ENCODE measurements at regions not wholly inside any gene's neighbourhood (a gene's known extent, or its start where the extent isn't known, plus 50 kb on each side); places are given as distances from the start of the nearest gene placed in this dataset.
A peak's percentile ranks its signal among the peaks of the same experiment; 100 is the strongest.
"Not testable (repeated sequence)": the region's sequence is repeated elsewhere in the genome, so short reads cannot be mapped to it uniquely, and the experiment has no call there.

- no peak for DNase-seq (ENCODE audit: low read depth, low spot score)
Observed at GRCh38 chr17:53633856-53634255, 188.9 kb upstream of the KIF2B start.

DNA sequence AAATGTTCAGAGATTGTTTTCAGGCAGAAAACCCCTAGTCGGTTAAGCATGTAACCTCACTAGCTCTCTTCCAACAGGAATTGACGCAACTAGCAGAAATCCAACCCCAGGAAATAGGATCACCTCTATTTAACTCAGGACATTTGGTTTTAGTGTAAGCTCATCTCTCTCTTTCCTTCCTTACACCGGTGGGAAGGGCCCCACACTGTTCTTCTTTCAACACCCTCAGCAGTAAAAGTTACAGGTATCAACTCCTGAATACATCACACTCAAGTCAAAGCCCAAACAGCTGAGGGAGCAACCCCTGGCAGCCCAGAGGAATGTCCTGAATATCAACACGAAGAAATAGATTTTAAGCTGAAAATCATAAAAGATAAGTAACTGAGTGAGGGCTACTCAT lies 191.2 kb upstream of the KIF2B start:
- DNase-seq (ENCODE audit: low read depth, low spot score): no peak

DNA sequence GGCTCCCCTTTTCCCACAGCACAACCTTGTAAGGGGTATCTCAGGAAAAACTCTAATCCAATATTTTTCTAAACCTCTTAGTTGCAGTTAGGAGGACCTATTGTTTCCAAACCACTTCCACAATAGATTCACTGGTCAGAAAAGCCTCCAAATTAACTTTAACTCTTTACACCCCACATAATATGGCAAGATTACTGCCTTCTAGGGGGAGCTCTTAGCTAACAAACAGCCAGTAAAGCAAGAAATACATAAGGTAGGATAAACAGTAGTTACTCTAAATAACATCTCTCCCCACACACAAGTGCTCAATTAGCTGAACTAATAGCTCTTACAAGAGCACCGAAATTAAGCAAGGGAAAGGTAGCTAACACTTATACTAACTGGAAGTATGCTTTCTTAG lies 192.1 kb upstream of the KIF2B start:
- no peak for DNase-seq (ENCODE audit: low read depth, low spot score)

GRCh38 chr17:53630115-53630514 lies 192.6 kb upstream of the KIF2B start:
- DNase-seq (ENCODE audit: low read depth, low spot score): no peak

GRCh38 chr17:53629188-53629587 lies 193.5 kb upstream of the KIF2B start:
- no peak for DNase-seq (ENCODE audit: low read depth, low spot score)

DNA sequence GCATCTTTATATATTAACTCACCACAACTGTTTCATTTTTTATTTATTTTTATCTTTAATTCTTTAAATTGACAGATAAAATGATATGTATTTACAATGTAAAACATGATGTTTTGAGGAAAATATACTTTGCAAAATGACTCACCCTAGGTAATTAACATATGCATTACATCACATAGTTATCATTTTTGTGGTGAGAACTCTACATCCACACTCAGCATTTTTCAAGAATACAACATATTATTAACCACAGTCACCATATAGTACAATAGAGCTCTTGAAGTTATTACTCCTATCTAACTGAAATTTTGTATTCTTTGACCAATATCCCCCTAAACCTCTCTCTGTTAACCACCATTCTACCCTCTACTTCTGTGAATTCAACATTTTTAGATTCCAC lies 194.7 kb upstream of the KIF2B start:
- peak; percentile 67 for DNase-seq (ENCODE audit: low read depth, low spot score)

- DNase-seq (ENCODE audit: low read depth, low spot score): peak; percentile 66
Observed at GRCh38 chr17:53627511-53627910, 195.2 kb upstream of the KIF2B start.

GRCh38 chr17:53626286-53626685 lies 196.4 kb upstream of the KIF2B start:
- peak; percentile 74 for DNase-seq (ENCODE audit: low read depth, low spot score)

GRCh38 chr17:53619025-53619424 lies 203.7 kb upstream of the KIF2B start:
- no peak for DNase-seq (ENCODE audit: low read depth, low spot score)

- not testable (repeated sequence) for DNase-seq (ENCODE audit: low read depth, low spot score)
Observed at GRCh38 chr17:53608208-53608607, 214.5 kb upstream of the KIF2B start.

DNA sequence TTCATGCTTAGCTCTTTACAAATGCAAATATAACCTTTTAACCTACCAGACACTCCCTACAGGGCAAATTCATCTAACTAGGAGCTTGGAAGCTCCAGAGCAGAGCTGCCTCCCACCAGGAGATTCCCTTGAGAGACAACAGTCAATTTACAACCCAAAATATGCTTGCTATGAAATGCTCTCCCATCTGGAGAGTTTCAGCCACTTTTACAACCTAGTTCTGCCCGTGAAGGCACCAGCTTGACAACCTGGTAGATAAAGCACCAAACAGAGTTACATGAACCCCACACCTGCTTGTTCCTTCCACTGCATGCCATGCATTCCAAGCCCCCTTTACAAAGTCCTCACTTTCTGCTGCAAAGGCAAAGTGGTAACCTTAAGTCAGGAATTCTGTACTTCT lies 215.3 kb upstream of the KIF2B start:
- DNase-seq (ENCODE audit: low read depth, low spot score): no peak

- DNase-seq (ENCODE audit: low read depth, low spot score): no peak
Observed at GRCh38 chr17:53588317-53588716, 234.4 kb upstream of the KIF2B start.

GRCh38 chr17:53574038-53574437 lies 248.7 kb upstream of the KIF2B start:
- DNase-seq (ENCODE audit: low read depth, low spot score): no peak

DNA sequence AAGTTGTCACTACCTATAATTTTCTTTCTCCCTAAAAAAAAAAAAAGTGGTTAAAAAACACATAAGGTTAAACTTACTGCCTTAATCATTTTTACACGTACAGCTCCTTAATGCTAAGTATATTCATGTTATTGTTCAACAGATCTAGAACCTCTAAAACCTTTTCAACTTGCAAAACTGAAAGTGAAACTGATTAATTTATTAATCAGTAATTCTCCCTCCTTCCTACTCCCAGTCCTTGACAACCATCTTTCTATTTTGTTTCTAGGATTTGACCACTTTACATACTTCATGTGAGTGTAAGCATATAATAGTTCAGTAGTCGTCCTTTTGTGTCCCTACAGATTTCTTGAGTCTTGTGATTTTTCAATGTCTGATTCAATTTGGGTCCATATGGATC lies 251.4 kb upstream of the KIF2B start:
- peak; percentile 3 for DNase-seq (ENCODE audit: low read depth, low spot score)

- DNase-seq (ENCODE audit: low read depth, low spot score): no peak
Observed at GRCh38 chr17:53570731-53571130, 252.0 kb upstream of the KIF2B start.

GRCh38 chr17:53560953-53561352 lies 261.8 kb upstream of the KIF2B start:
- DNase-seq (ENCODE audit: low read depth, low spot score): no peak

DNA sequence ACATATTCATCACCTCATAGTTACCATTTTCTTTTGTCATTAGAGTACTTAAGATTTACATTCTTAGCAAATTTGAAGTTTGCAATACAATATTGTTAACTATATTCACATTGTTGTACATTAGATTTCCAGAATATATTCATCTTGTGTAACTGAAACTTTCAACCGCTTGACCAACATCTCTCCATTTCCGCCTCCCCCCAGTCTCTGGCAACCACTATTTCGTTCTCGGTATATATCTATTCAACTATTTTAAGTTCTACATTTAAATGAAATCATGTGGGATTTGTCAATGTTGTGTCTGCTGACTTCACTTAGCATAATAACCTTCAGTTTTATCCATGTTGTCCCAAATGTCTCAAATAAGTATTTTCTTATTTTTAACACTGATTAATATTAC lies 274.5 kb upstream of the KIF2B start:
- no peak for DNase-seq (ENCODE audit: low read depth, low spot score)

DNA sequence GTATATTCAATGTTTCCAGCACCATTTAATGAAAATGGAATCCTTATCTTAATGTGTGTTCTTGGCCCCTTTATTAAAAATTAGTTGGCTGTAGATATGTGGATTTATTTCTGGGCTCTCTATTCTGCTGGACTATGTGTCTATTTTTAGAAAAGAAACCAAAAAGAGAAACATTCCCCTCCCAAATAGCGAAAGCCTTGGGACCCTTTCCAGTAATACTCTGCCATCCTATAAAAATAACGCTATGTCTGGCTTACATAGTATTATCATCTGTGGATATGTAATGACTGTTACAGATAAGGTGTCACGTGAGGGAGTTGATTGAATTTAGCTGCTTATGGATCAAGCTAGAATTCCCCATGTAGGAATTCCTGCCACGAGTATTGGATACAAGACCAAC lies 279.3 kb upstream of the KIF2B start:
- DNase-seq (ENCODE audit: low read depth, low spot score): no peak

DNA sequence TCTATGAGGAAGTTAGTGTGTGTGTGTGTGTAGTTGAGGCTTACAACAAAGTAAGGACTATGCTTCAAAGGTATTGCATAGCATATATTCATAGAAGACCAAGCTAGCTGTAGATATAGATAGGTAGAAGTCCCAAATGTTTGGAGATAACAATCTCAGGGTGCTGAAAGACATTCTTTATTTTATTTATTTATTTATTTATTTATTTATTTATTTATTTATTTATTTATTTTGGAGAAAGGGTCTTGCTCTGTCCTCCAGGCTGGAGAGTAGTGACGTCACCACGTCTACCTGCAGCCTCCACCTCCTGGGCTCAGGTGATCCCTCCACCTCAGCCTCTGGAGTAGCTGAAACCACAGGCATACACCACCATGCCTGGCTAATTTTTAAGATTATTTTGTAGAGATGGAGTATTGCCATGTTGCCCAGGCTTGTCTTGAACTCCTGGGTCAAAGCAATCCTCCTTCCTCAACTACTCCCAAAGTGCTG lies 284.6 kb upstream of the KIF2B start:
- DNase-seq (ENCODE audit: low read depth, low spot score): no peak

- no peak for DNase-seq (ENCODE audit: low read depth, low spot score)
Observed at GRCh38 chr17:53527473-53527872, 295.3 kb upstream of the KIF2B start.

DNA sequence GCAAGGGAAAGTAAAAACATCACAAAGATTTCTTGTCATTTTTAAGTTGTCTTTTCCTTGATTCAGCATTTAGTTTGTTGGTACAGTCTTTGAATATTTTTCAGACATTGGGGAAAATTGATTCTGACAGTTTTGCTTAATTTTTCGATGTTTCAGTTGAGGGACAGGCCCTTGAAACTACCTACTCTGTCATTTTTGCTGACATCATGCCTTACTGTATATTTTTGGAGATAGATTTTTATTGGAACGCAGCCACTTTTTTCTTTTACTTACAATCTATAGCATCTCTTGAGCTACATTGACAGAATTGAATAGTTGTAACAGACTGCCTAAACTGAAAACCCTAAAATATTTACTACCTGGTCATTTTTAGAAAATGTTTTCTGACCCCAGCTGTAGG lies 297.1 kb upstream of the KIF2B start:
- no peak for DNase-seq (ENCODE audit: low read depth, low spot score)

GRCh38 chr17:53516636-53517035 lies 306.1 kb upstream of the KIF2B start:
- DNase-seq (ENCODE audit: low read depth, low spot score): peak; percentile 41

GRCh38 chr17:53499277-53499676 lies 323.4 kb upstream of the KIF2B start:
- no peak for DNase-seq (ENCODE audit: low read depth, low spot score)

DNA sequence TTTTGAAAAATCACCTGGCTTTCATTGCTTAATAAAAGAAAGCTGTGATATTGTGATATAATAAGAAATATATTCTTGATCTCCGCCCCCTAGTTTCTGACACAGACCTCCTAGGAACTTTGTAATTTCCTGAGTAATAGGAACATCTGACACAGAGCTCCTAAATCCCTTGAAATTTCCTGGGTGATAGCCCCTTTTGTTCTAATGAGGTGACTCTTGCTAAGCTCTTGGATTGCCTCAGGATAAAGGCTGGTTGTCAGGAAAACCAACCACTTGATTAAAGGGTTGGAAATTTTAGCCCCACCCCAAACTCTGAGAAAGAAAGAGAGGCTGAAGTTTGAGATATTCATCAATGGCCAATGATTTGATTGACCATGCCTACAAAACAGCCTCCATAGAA lies 326.4 kb upstream of the KIF2B start:
- no peak for DNase-seq (ENCODE audit: low read depth, low spot score)

GRCh38 chr17:53492532-53492931 lies 330.2 kb upstream of the KIF2B start:
- no peak for DNase-seq (ENCODE audit: low read depth, low spot score)

Data from astrocyte of the hippocampus (primary cell).